Loucy (cell line): ENCODE measurements at regions not wholly inside any gene's neighbourhood (a gene's known extent, or its start where the extent isn't known, plus 50 kb on each side); places are given as distances from the start of the nearest gene placed in this dataset.

Source experiments
- EZH2phosphoT487 ChIP-seq: fragments of 200-600 bp; IDR thresholded peaks from 2 replicates; pipeline ENCODE4 v1.6.1; 2018; ENCODE audit warnings: antibody characterized with exemption, mild to moderate bottlenecking, moderate library complexity, borderline replicate concordance
- TF ChIP-seq, protein P1 (sequence below): fragments of 200-600 bp; sonication (generic); conservative IDR thresholded peaks from 2 replicates; pipeline ENCODE4 v1.5.1; 2014; ENCODE audit warnings: mild to moderate bottlenecking, antibody characterized with exemption, low read length

DNA sequence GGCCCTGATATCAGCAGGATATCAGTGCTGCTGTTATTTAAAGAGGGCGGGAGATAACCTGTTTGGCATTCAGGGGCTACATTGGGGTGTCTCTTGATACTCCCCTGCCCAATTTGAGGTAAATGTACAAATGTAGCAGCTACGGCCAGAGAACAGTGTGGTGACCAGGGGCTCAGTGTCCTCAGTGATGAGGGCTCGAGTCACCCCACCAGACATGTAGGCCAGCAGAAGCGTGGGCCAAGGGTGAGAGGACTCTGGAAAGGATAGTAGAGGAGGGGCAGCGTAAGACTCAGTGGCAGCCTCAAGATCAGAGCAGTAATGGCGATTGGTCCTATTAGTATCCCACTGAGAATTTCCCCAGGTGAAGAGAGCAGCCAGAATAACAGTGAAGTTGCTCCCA lies 108.4 kb downstream of the XCL2 start:
- TF ChIP-seq, protein P1, sequence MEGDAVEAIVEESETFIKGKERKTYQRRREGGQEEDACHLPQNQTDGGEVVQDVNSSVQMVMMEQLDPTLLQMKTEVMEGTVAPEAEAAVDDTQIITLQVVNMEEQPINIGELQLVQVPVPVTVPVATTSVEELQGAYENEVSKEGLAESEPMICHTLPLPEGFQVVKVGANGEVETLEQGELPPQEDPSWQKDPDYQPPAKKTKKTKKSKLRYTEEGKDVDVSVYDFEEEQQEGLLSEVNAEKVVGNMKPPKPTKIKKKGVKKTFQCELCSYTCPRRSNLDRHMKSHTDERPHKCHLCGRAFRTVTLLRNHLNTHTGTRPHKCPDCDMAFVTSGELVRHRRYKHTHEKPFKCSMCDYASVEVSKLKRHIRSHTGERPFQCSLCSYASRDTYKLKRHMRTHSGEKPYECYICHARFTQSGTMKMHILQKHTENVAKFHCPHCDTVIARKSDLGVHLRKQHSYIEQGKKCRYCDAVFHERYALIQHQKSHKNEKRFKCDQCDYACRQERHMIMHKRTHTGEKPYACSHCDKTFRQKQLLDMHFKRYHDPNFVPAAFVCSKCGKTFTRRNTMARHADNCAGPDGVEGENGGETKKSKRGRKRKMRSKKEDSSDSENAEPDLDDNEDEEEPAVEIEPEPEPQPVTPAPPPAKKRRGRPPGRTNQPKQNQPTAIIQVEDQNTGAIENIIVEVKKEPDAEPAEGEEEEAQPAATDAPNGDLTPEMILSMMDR, result no peak
- no peak for TF ChIP-seq EZH2phosphoT487
